ENCODE measurements at regions not wholly inside any gene's neighbourhood (a gene's known extent, or its start where the extent isn't known, plus 50 kb on each side); places are given as distances from the start of the nearest gene placed in this dataset.
"Not testable (repeated sequence)": the region's sequence is repeated elsewhere in the genome, so short reads cannot be mapped to it uniquely, and the experiment has no call there.

GRCh38 chr14:48289701-48290100 is 614.3 kb upstream of the MDGA2 start:
- H3K4me3 Mint-ChIP-seq = no peak overlapping the region
- no peak overlapping the region for H3K27ac Mint-ChIP-seq
- peaks cover under 1 to 1% of the 10 kb centered on the region in 2 donors for H3K9me3 Mint-ChIP-seq
- H3K4me1 Mint-ChIP-seq (ENCODE audit: low read depth in 2 of 2) = no peaks in the 10 kb centered on the region
- no peak for DNase-seq
- H3K27me3 Mint-ChIP-seq = no peaks in the 10 kb centered on the region
- no peaks in the 10 kb centered on the region for H3K36me3 Mint-ChIP-seq (ENCODE audit: insufficient read depth)
- ATAC-seq (replicated peaks) = no peak

GRCh38 chr14:48285217-48285616 is 609.8 kb upstream of the MDGA2 start:
- H3K9me3 Mint-ChIP-seq = peaks cover 2 to 18% of the 10 kb centered on the region in 2 donors
- H3K36me3 Mint-ChIP-seq (ENCODE audit: insufficient read depth); H3K4me3 Mint-ChIP-seq; H3K27ac Mint-ChIP-seq; H3K27me3 Mint-ChIP-seq; H3K4me1 Mint-ChIP-seq (ENCODE audit: low read depth in 2 of 2); ATAC-seq (replicated peaks); DNase-seq: not testable (repeated sequence)

GRCh38 chr14:48275301-48275700 is 599.9 kb upstream of the MDGA2 start:
- Mint-ChIP-seq H3K4me1 (ENCODE audit: low read depth in 2 of 2) (no peaks in the 10 kb centered on the region), H3K4me3 (no peak overlapping the region), H3K9me3 (peaks cover 3 to 17% of the 10 kb centered on the region in 2 donors), H3K36me3 (ENCODE audit: insufficient read depth) (no peaks in the 10 kb centered on the region), H3K27ac (no peak overlapping the region), H3K27me3 (no peaks in the 10 kb centered on the region)
- DNase-seq (no peak), ATAC-seq (replicated peaks) (no peak)

GRCh38 chr14:48274826-48275225 is 599.4 kb upstream of the MDGA2 start:
- Mint-ChIP-seq H3K9me3 (peaks cover 3 to 17% of the 10 kb centered on the region in 2 donors), H3K27me3 (no peaks in the 10 kb centered on the region), H3K27ac (no peak overlapping the region), H3K4me1 (ENCODE audit: low read depth in 2 of 2) (no peaks in the 10 kb centered on the region), H3K4me3 (no peak overlapping the region), H3K36me3 (ENCODE audit: insufficient read depth) (no peaks in the 10 kb centered on the region)
- ATAC-seq (replicated peaks) (no peak), DNase-seq (no peak)

GRCh38 chr14:48267926-48268325 is 592.5 kb upstream of the MDGA2 start:
- DNase-seq; H3K36me3 Mint-ChIP-seq (ENCODE audit: insufficient read depth); H3K27ac Mint-ChIP-seq; ATAC-seq (replicated peaks); H3K4me3 Mint-ChIP-seq; H3K4me1 Mint-ChIP-seq (ENCODE audit: low read depth in 2 of 2); H3K27me3 Mint-ChIP-seq: not testable (repeated sequence)
- H3K9me3 Mint-ChIP-seq = peaks cover 8 to 21% of the 10 kb centered on the region in 2 donors

GRCh38 chr14:48266201-48266600 is 590.8 kb upstream of the MDGA2 start:
- not testable (repeated sequence) for H3K4me1 Mint-ChIP-seq (ENCODE audit: low read depth in 2 of 2); ATAC-seq (replicated peaks); H3K27me3 Mint-ChIP-seq; DNase-seq; H3K36me3 Mint-ChIP-seq (ENCODE audit: insufficient read depth); H3K4me3 Mint-ChIP-seq; H3K27ac Mint-ChIP-seq
- H3K9me3 Mint-ChIP-seq = peaks cover 8 to 21% of the 10 kb centered on the region in 2 donors

GRCh38 chr14:48261436-48261835 is 586.0 kb upstream of the MDGA2 start:
- H3K27me3 Mint-ChIP-seq = no peaks in the 10 kb centered on the region
- DNase-seq (no peak), ATAC-seq (replicated peaks) (no peak)
- no peak overlapping the region for H3K4me3 Mint-ChIP-seq
- no peak overlapping the region for H3K27ac Mint-ChIP-seq
- no peaks in the 10 kb centered on the region for H3K4me1 Mint-ChIP-seq (ENCODE audit: low read depth in 2 of 2)
- no peaks in the 10 kb centered on the region for H3K36me3 Mint-ChIP-seq (ENCODE audit: insufficient read depth)
- H3K9me3 Mint-ChIP-seq = peaks cover 7 to 18% of the 10 kb centered on the region in 2 donors

GRCh38 chr14:48260394-48261295 is 585.2 kb upstream of the MDGA2 start:
- ATAC-seq (replicated peaks) = not testable (repeated sequence)

GRCh38 chr14:48259876-48260275 is 584.5 kb upstream of the MDGA2 start:
- H3K9me3 Mint-ChIP-seq = peaks cover 8 to 12% of the 10 kb centered on the region in 2 donors
- H3K27ac Mint-ChIP-seq; H3K4me3 Mint-ChIP-seq; H3K36me3 Mint-ChIP-seq (ENCODE audit: insufficient read depth); ATAC-seq (replicated peaks); DNase-seq; H3K27me3 Mint-ChIP-seq; H3K4me1 Mint-ChIP-seq (ENCODE audit: low read depth in 2 of 2): not testable (repeated sequence)

More at GRCh38 chr14:48260394-48261295, 585.2 kb upstream of the MDGA2 start:
- peaks cover 6 to 12% of the 10 kb centered on the region in 2 donors for H3K9me3 Mint-ChIP-seq
- H3K36me3 Mint-ChIP-seq (ENCODE audit: insufficient read depth); H3K4me1 Mint-ChIP-seq (ENCODE audit: low read depth in 2 of 2); H3K27me3 Mint-ChIP-seq; DNase-seq; H3K27ac Mint-ChIP-seq; H3K4me3 Mint-ChIP-seq: not testable (repeated sequence)

GRCh38 chr14:48259232-48259631 is 583.8 kb upstream of the MDGA2 start:
- H3K9me3 Mint-ChIP-seq = peaks cover 10 to 12% of the 10 kb centered on the region in 2 donors
- DNase-seq = not testable (repeated sequence)

GRCh38 chr14:48258703-48259102 is 583.3 kb upstream of the MDGA2 start:
- H3K36me3 Mint-ChIP-seq (ENCODE audit: insufficient read depth); ATAC-seq (replicated peaks); DNase-seq; H3K27me3 Mint-ChIP-seq; H3K4me3 Mint-ChIP-seq; H3K27ac Mint-ChIP-seq; H3K4me1 Mint-ChIP-seq (ENCODE audit: low read depth in 2 of 2): not testable (repeated sequence)
- peaks cover 10 to 12% of the 10 kb centered on the region in 2 donors for H3K9me3 Mint-ChIP-seq

More at GRCh38 chr14:48259232-48259631, 583.8 kb upstream of the MDGA2 start:
- H3K27me3 Mint-ChIP-seq; H3K36me3 Mint-ChIP-seq (ENCODE audit: insufficient read depth); H3K4me3 Mint-ChIP-seq; H3K4me1 Mint-ChIP-seq (ENCODE audit: low read depth in 2 of 2); H3K27ac Mint-ChIP-seq; ATAC-seq (replicated peaks): not testable (repeated sequence)

GRCh38 chr14:48253020-48253419 is 577.6 kb upstream of the MDGA2 start:
- no peaks in the 10 kb centered on the region for H3K4me1 Mint-ChIP-seq (ENCODE audit: low read depth in 2 of 2)
- peaks cover 5 to 8% of the 10 kb centered on the region in 2 donors for H3K9me3 Mint-ChIP-seq
- no peaks in the 10 kb centered on the region for H3K36me3 Mint-ChIP-seq (ENCODE audit: insufficient read depth)
- no peaks in the 10 kb centered on the region for H3K27me3 Mint-ChIP-seq
- ATAC-seq (replicated peaks) (no peak), DNase-seq (no peak)
- no peak overlapping the region for H3K27ac Mint-ChIP-seq
- no peak overlapping the region for H3K4me3 Mint-ChIP-seq

- DNase-seq (no peak), ATAC-seq (replicated peaks) (no peak)
- Mint-ChIP-seq H3K27ac (no peak overlapping the region), H3K36me3 (ENCODE audit: insufficient read depth) (peaks cover 2% of the 10 kb centered on the region), H3K27me3 (no peaks in the 10 kb centered on the region), H3K4me3 (no peak overlapping the region), H3K9me3 (peaks cover 5 to 14% of the 10 kb centered on the region in 2 donors), H3K4me1 (ENCODE audit: low read depth in 2 of 2) (no peaks in the 10 kb centered on the region)
Observed at GRCh38 chr14:48251290-48251689, 575.9 kb upstream of the MDGA2 start.

GRCh38 chr14:48250575-48250974 is 575.2 kb upstream of the MDGA2 start:
- ATAC-seq (replicated peaks) (no peak), DNase-seq (no peak)
- Mint-ChIP-seq H3K4me1 (ENCODE audit: low read depth in 2 of 2) (no peaks in the 10 kb centered on the region), H3K27me3 (no peaks in the 10 kb centered on the region), H3K9me3 (peaks cover 5 to 14% of the 10 kb centered on the region in 2 donors), H3K36me3 (ENCODE audit: insufficient read depth) (peaks cover 2% of the 10 kb centered on the region), H3K27ac (no peak overlapping the region), H3K4me3 (no peak overlapping the region)
